ENCODE measurements at regions not wholly inside any gene's neighbourhood (a gene's known extent, or its start where the extent isn't known, plus 50 kb on each side); places are given as distances from the start of the nearest gene placed in this dataset.
A peak's percentile ranks its signal among the peaks of the same experiment; 100 is the strongest.
"Not testable (repeated sequence)": the region's sequence is repeated elsewhere in the genome, so short reads cannot be mapped to it uniquely, and the experiment has no call there.

GRCh38 chr16:86347916-86348555 is 162.3 kb upstream of the FOXF1 start:
- FAIRE-seq (no peak), DNase-seq (ENCODE audit: insufficient read length, low spot score) (no peak)
- no peak for TF ChIP-seq POLR2A (IDR thresholded peaks at IDR 0.05; ENCODE audit: low read depth, low read length)

GRCh38 chr16:86349338-86349900 is 160.9 kb upstream of the FOXF1 start:
- no peak for TF ChIP-seq POLR2A (IDR thresholded peaks at IDR 0.05; ENCODE audit: low read depth, low read length)
- FAIRE-seq (no peak), DNase-seq (ENCODE audit: insufficient read length, low spot score) (no peak)

GRCh38 chr16:86350289-86350688 is 160.0 kb upstream of the FOXF1 start:
- no peak for FAIRE-seq
- no peak for TF ChIP-seq POLR2A (IDR thresholded peaks at IDR 0.05; ENCODE audit: low read depth, low read length)
- DNase-seq (ENCODE audit: insufficient read length, low spot score) = no peak

- TF ChIP-seq POLR2A (IDR thresholded peaks at IDR 0.05; ENCODE audit: low read depth, low read length) = no peak
- no peak for DNase-seq (ENCODE audit: insufficient read length, low spot score)
- no peak for FAIRE-seq
These were observed 159.1 kb upstream of the FOXF1 start for GRCh38 chr16:86351041-86351784.

GRCh38 chr16:86351785-86352139 is 158.6 kb upstream of the FOXF1 start:
- DNase-seq (ENCODE audit: insufficient read length, low spot score); FAIRE-seq: not testable (repeated sequence)

GRCh38 chr16:86353148-86353547 is 157.2 kb upstream of the FOXF1 start:
- TF ChIP-seq POLR2A (IDR thresholded peaks at IDR 0.05; ENCODE audit: low read depth, low read length) = no peak
- peak; percentile 43 for DNase-seq (ENCODE audit: insufficient read length, low spot score)
- FAIRE-seq = no peak

- TF ChIP-seq POLR2A (IDR thresholded peaks at IDR 0.05; ENCODE audit: low read depth, low read length) = no peak
- DNase-seq (ENCODE audit: insufficient read length, low spot score) (peak; percentile 45), FAIRE-seq (no peak)
These were observed 156.4 kb upstream of the FOXF1 start for GRCh38 chr16:86353948-86354347.

- DNase-seq (ENCODE audit: insufficient read length, low spot score) (no peak), FAIRE-seq (no peak)
- no peak for TF ChIP-seq POLR2A (IDR thresholded peaks at IDR 0.05; ENCODE audit: low read depth, low read length)
These were observed 155.4 kb upstream of the FOXF1 start for GRCh38 chr16:86354641-86355513.

GRCh38 chr16:86355531-86355930 is 154.8 kb upstream of the FOXF1 start:
- TF ChIP-seq POLR2A (IDR thresholded peaks at IDR 0.05; ENCODE audit: low read depth, low read length) = no peak
- FAIRE-seq (no peak), DNase-seq (ENCODE audit: insufficient read length, low spot score) (peak; percentile 39)

GRCh38 chr16:86355951-86356350 is 154.4 kb upstream of the FOXF1 start:
- FAIRE-seq = no peak
- no peak for TF ChIP-seq POLR2A (IDR thresholded peaks at IDR 0.05; ENCODE audit: low read depth, low read length)
- no peak for DNase-seq (ENCODE audit: insufficient read length, low spot score)

GRCh38 chr16:86356804-86357203 is 153.5 kb upstream of the FOXF1 start:
- TF ChIP-seq POLR2A (IDR thresholded peaks at IDR 0.05; ENCODE audit: low read depth, low read length) = no peak
- DNase-seq (ENCODE audit: insufficient read length, low spot score) (no peak), FAIRE-seq (no peak)

- no peak for TF ChIP-seq POLR2A (IDR thresholded peaks at IDR 0.05; ENCODE audit: low read depth, low read length)
- no peak for DNase-seq (ENCODE audit: insufficient read length, low spot score)
- FAIRE-seq = no peak
These were observed 153.0 kb upstream of the FOXF1 start for GRCh38 chr16:86357303-86357702.

GRCh38 chr16:86357950-86358349 is 152.4 kb upstream of the FOXF1 start:
- no peak for DNase-seq (ENCODE audit: insufficient read length, low spot score)
- TF ChIP-seq POLR2A (IDR thresholded peaks at IDR 0.05; ENCODE audit: low read depth, low read length) = no peak
- FAIRE-seq = no peak

GRCh38 chr16:86359571-86359970 is 150.8 kb upstream of the FOXF1 start:
- no peak for FAIRE-seq
- no peak for TF ChIP-seq POLR2A (IDR thresholded peaks at IDR 0.05; ENCODE audit: low read depth, low read length)
- no peak for DNase-seq (ENCODE audit: insufficient read length, low spot score)

Measured in H54 (cell line).